ENCODE measurements at regions not wholly inside any gene's neighbourhood (a gene's known extent, or its start where the extent isn't known, plus 50 kb on each side); places are given as distances from the start of the nearest gene placed in this dataset.

DNA sequence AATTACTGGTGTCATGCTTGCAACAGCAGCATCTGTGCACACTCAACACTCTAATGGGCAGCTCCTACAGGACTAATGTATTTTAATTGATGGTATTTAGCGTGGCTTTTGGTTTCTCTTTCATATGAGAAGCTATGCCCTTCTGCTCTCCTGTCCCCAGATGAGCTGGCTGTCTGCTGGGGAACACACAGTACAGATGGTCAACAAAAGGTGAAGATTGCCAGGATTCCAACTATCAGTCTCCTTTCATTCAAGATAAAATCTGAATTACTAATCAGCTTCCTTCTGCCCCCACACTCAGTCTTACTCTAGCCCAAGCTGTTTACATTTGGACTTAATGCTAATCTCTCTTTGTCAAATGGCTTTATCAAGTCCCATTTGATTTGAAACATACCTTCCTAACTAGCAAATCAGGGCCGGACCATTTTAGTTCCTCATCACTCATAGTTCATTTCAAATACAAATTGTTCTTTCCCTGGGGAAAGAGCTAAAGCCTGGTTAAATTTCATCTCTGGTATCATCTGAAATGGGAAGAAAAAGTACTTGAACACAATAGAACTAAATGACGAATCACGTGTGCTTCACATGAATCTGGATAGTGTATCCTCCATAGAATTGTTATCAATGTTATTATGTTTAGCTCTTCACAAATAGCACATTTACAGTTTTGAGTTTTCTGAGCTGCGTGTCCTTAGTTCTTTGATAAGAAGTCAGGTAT, 988.0 kb downstream of the PCDH17 start:
- TF ChIP-seq YY1 (IDR thresholded peaks at IDR 0.05) = no peak
- Histone ChIP-seq H3K27ac (ENCODE audit: low read depth in 1 of 2, low read length in 2 of 2) (no peak overlapping the region), H3K9ac (ENCODE audit: low read depth in 1 of 2, low read length in 2 of 2) (no peak overlapping the region), H3K4me3 (ENCODE audit: low read depth in 1 of 3, low read length in 3 of 3) (no peak overlapping the region), H3K4me1 (ENCODE audit: control insufficient read depth in 4 of 4, insufficient read depth in 4 of 4, low read length in 3 of 4) (no peaks in the 10 kb centered on the region), H3K36me3 (ENCODE audit: control insufficient read depth in 4 of 4, insufficient read depth in 3 of 4, low read depth in 1 of 4, low read length in 3 of 4) (no peaks in the 10 kb centered on the region), H3K27me3 (ENCODE audit: control insufficient read depth in 4 of 4, insufficient read depth in 4 of 4, low read length in 3 of 4) (peaks cover 0 to 3% (median 0%) of the 10 kb centered on the region in 4 donors), H3K9me3 (ENCODE audit: control insufficient read depth in 4 of 4, low read length in 3 of 4) (no peaks in the 10 kb centered on the region)
- no peak for DNase-seq (ENCODE audit: low spot score)
- WGBS = 51% methylated on average over 5 of the region's 5 CpGs

DNA sequence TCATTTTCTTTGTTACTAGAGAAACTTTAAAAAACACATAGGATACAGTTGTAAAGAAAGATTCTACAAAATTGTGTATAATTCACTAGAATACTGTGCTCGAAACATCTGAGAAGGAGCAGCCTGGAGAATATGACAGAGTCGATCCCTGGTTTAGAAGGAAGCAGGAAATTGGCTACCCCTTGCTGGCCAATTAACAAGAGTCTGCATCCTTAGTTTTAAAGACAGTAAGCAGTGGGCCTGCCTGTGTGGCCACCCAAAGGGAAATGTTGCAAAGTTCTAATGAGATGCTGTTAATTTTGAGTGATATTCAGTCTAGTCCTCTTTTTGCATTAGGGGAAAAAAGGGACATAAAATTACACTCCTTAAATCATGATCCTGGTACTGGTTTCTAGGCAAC, 988.6 kb downstream of the PCDH17 start:
- no peak overlapping the region for H3K27ac ChIP-seq (ENCODE audit: low read depth in 1 of 2, low read length in 2 of 2)
- 69% methylated on average over 2 of the region's 2 CpGs for WGBS
- no peaks in the 10 kb centered on the region for H3K9me3 ChIP-seq (ENCODE audit: control insufficient read depth in 4 of 4, low read length in 3 of 4)
- H3K27me3 ChIP-seq (ENCODE audit: control insufficient read depth in 4 of 4, insufficient read depth in 4 of 4, low read length in 3 of 4) = peaks cover 0 to 3% (median 0%) of the 10 kb centered on the region in 4 donors
- no peak overlapping the region for H3K9ac ChIP-seq (ENCODE audit: low read depth in 1 of 2, low read length in 2 of 2)
- DNase-seq (ENCODE audit: low spot score) = no peak
- H3K4me1 ChIP-seq (ENCODE audit: control insufficient read depth in 4 of 4, insufficient read depth in 4 of 4, low read length in 3 of 4) = no peaks in the 10 kb centered on the region
- H3K36me3 ChIP-seq (ENCODE audit: control insufficient read depth in 4 of 4, insufficient read depth in 3 of 4, low read depth in 1 of 4, low read length in 3 of 4) = no peaks in the 10 kb centered on the region
- TF ChIP-seq TAF1 (conservative IDR thresholded peaks at IDR 0.05) = no peak
- no peak for TF ChIP-seq MAX (IDR thresholded peaks at IDR 0.05)
- TF ChIP-seq FOXA1 (IDR thresholded peaks at IDR 0.05) = no peak
- no peak for TF ChIP-seq HNF4G (IDR thresholded peaks at IDR 0.05)
- no peak for TF ChIP-seq JUND (IDR thresholded peaks at IDR 0.05)
- no peak for TF ChIP-seq YY1 (IDR thresholded peaks at IDR 0.05)
- no peak for TF ChIP-seq EGR1 (IDR thresholded peaks at IDR 0.05; ENCODE audit: low read depth in 2 of 2)
- TF ChIP-seq ATF3 (IDR thresholded peaks at IDR 0.05) = no peak
- no peak for TF ChIP-seq RAD21 (IDR thresholded peaks at IDR 0.05)
- no peak for TF ChIP-seq GABPA (IDR thresholded peaks at IDR 0.05 in 1 of 2, conservative IDR thresholded peaks at IDR 0.05 in 1 of 2)
- TF ChIP-seq CTCF (IDR thresholded peaks at IDR 0.05; ENCODE audit: low read depth, low read length, missing input control) = no peak
- no peak for TF ChIP-seq NR2F2 (IDR thresholded peaks at IDR 0.05)
- H3K4me3 ChIP-seq (ENCODE audit: low read depth in 1 of 3, low read length in 3 of 3) = no peak overlapping the region

DNA sequence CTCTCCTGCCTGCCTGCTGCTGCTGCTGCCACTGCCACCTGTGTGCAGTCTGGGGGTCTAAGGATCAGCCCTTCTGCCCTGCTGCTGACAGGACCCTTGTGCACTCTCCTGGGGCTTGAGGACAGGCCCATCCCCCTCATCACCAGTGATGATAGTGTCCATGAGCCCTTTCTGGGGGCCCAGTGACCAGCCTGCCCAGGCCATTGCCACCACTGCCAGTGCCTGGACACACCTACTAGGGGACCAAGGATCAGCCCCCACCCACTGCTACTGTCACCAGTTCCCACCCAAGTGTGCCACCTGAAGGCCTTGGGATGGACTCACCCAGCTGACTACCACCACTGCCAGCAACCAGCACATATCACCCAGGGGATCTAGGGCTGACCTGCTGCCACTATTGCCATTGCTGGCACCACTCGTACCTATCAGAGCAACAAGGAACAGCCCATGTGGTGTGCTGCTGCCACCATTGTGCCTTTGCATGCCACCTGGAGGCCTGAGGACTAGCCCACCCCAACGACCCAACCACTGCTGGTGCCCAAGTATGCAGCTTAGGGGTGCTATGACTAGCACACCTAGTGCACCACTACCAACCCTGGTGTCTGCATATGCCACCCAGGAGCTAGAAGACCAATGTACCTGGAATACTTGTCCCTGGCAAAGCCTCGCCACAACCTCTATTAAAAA, 994.3 kb downstream of the PCDH17 start:
- H3K4me1 ChIP-seq (ENCODE audit: control insufficient read depth in 4 of 4, insufficient read depth in 4 of 4, low read length in 3 of 4) = no peaks in the 10 kb centered on the region
- WGBS = 78% methylated on average over 3 of the region's 3 CpGs
- peaks cover 0 to 10% (median under 1%) of the 10 kb centered on the region in 4 donors for H3K9me3 ChIP-seq (ENCODE audit: control insufficient read depth in 4 of 4, low read length in 3 of 4)
- H3K4me3 ChIP-seq (ENCODE audit: low read depth in 1 of 3, low read length in 3 of 3) = no peak overlapping the region
- TF ChIP-seq EGR1 (IDR thresholded peaks at IDR 0.05; ENCODE audit: low read depth in 2 of 2) = no peak
- no peak for TF ChIP-seq MAX (IDR thresholded peaks at IDR 0.05)
- no peak for TF ChIP-seq ATF3 (IDR thresholded peaks at IDR 0.05)
- no peak for TF ChIP-seq SP1 (IDR thresholded peaks at IDR 0.05)
- no peak for TF ChIP-seq CTCF (IDR thresholded peaks at IDR 0.05; ENCODE audit: low read depth, low read length, missing input control)
- no peak for TF ChIP-seq HNF4G (IDR thresholded peaks at IDR 0.05)
- no peak for TF ChIP-seq JUND (IDR thresholded peaks at IDR 0.05)
- H3K36me3 ChIP-seq (ENCODE audit: control insufficient read depth in 4 of 4, insufficient read depth in 3 of 4, low read depth in 1 of 4, low read length in 3 of 4) = no peaks in the 10 kb centered on the region
- no peak overlapping the region for H3K27ac ChIP-seq (ENCODE audit: low read depth in 1 of 2, low read length in 2 of 2)
- no peak for DNase-seq (ENCODE audit: low spot score)
- peaks cover 0 to 3% (median 0%) of the 10 kb centered on the region in 4 donors for H3K27me3 ChIP-seq (ENCODE audit: control insufficient read depth in 4 of 4, insufficient read depth in 4 of 4, low read length in 3 of 4)
- no peak overlapping the region for H3K9ac ChIP-seq (ENCODE audit: low read depth in 1 of 2, low read length in 2 of 2)
